ENCODE measurements at regions not wholly inside any gene's neighbourhood (a gene's known extent, or its start where the extent isn't known, plus 50 kb on each side); places are given as distances from the start of the nearest gene placed in this dataset.

DNA sequence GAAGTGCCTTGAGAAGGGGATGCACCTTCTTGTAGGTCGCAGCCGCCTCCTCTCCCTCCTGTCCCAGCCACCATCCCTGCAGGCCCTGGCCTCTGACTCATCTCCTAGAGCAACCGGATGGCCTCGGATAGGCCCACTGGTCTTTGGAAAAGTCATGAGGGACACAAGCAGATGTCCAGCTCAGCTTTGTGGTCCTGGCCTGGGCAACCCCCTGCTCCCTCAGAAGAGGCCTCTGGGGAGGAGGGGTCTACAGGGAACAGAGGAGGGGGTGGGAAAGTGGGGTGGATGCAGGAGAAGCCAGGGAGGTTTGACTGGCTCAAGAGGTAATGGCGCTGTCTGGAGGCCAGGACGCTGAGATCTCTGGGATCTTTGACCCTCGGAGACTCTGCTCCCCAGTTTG is 259.2 kb upstream of the TLE3 start:
- TF ChIP-seq, protein P1, sequence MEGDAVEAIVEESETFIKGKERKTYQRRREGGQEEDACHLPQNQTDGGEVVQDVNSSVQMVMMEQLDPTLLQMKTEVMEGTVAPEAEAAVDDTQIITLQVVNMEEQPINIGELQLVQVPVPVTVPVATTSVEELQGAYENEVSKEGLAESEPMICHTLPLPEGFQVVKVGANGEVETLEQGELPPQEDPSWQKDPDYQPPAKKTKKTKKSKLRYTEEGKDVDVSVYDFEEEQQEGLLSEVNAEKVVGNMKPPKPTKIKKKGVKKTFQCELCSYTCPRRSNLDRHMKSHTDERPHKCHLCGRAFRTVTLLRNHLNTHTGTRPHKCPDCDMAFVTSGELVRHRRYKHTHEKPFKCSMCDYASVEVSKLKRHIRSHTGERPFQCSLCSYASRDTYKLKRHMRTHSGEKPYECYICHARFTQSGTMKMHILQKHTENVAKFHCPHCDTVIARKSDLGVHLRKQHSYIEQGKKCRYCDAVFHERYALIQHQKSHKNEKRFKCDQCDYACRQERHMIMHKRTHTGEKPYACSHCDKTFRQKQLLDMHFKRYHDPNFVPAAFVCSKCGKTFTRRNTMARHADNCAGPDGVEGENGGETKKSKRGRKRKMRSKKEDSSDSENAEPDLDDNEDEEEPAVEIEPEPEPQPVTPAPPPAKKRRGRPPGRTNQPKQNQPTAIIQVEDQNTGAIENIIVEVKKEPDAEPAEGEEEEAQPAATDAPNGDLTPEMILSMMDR (IDR thresholded peaks at IDR 0.05 in 2 of 3, conservative IDR thresholded peaks at IDR 0.05 in 1 of 3; ENCODE audit: borderline replicate concordance in 1 of 3, insufficient read depth in 1 of 3, low read depth in 2 of 3, low read length in 2 of 3): no peak
- TF ChIP-seq POLR2AphosphoS5 (IDR thresholded peaks at IDR 0.05; ENCODE audit: low read depth, low read length) (no peak), SIN3A (IDR thresholded peaks at IDR 0.05; ENCODE audit: low read depth) (no peak), EZH2 (IDR thresholded peaks at IDR 0.05) (no peak), ZNF274 (IDR thresholded peaks at IDR 0.05; ENCODE audit: low read depth, low read length) (no peak), POLR2A (IDR thresholded peaks at IDR 0.05; ENCODE audit: borderline replicate concordance, extremely low read depth, insufficient read depth, insufficient read length) (no peak), ELF1 (IDR thresholded peaks at IDR 0.05; ENCODE audit: borderline replicate concordance, low read depth) (no peak), SRF (IDR thresholded peaks at IDR 0.05; ENCODE audit: low read depth) (no peak), JUND (IDR thresholded peaks at IDR 0.05) (no peak)
